ENCODE measurements at regions not wholly inside any gene's neighbourhood (a gene's known extent, or its start where the extent isn't known, plus 50 kb on each side); places are given as distances from the start of the nearest gene placed in this dataset.

GRCh38 chr3:110344487-110344886, 727.1 kb upstream of the NECTIN3 start:
- Histone ChIP-seq H3K36me3 (no peaks in the 10 kb centered on the region), H3K4me1 (replicated peaks) (no peaks in the 10 kb centered on the region), H3K27ac (no peak overlapping the region), H3K27me3 (replicated peaks; ENCODE audit: insufficient read depth) (no peaks in the 10 kb centered on the region), H3K4me3 (no peak overlapping the region), H3K9me3 (no peaks in the 10 kb centered on the region)
- no peak for DNase-seq (ENCODE audit: low spot score)
- TF ChIP-seq POLR2A (IDR thresholded peaks at IDR 0.05) (no peak), CTCF (IDR thresholded peaks at IDR 0.05) (no peak), POLR2AphosphoS5 (IDR thresholded peaks at IDR 0.05) (no peak)
- intact Hi-C loops (cut with DNase I): no loop called here

- WGBS: 75% methylated on average over 5 of the region's 5 CpGs
- H3K4me3 ChIP-seq: no peak overlapping the region
- DNase-seq (ENCODE audit: low spot score): no peak
- TF ChIP-seq POLR2A (IDR thresholded peaks at IDR 0.05) (no peak), POLR2AphosphoS5 (IDR thresholded peaks at IDR 0.05) (no peak), CTCF (IDR thresholded peaks at IDR 0.05) (no peak)
- no peak overlapping the region for H3K27ac ChIP-seq
- intact Hi-C loops (cut with DNase I): no loop called here
- no peaks in the 10 kb centered on the region for H3K27me3 ChIP-seq (replicated peaks; ENCODE audit: insufficient read depth)
- H3K4me1 ChIP-seq (replicated peaks): no peaks in the 10 kb centered on the region
- no peaks in the 10 kb centered on the region for H3K9me3 ChIP-seq
- H3K36me3 ChIP-seq: no peaks in the 10 kb centered on the region
Observed at GRCh38 chr3:110344897-110345767, 726.5 kb upstream of the NECTIN3 start.

GRCh38 chr3:110349295-110349694, 722.3 kb upstream of the NECTIN3 start:
- TF ChIP-seq POLR2AphosphoS5 (IDR thresholded peaks at IDR 0.05) (no peak), POLR2A (IDR thresholded peaks at IDR 0.05) (no peak), CTCF (IDR thresholded peaks at IDR 0.05) (no peak)
- Histone ChIP-seq H3K4me1 (replicated peaks) (no peaks in the 10 kb centered on the region), H3K27me3 (replicated peaks; ENCODE audit: insufficient read depth) (no peaks in the 10 kb centered on the region), H3K4me3 (no peak overlapping the region), H3K9me3 (no peaks in the 10 kb centered on the region), H3K36me3 (no peaks in the 10 kb centered on the region), H3K27ac (no peak overlapping the region)
- WGBS: 76% methylated on average over 2 of the region's 2 CpGs
- intact Hi-C loops (cut with DNase I): no loop called here
- DNase-seq (ENCODE audit: low spot score): no peak

GRCh38 chr3:110352841-110353604, 718.6 kb upstream of the NECTIN3 start:
- no peak for TF ChIP-seq POLR2A (IDR thresholded peaks at IDR 0.05)
- no peak for TF ChIP-seq POLR2AphosphoS5 (IDR thresholded peaks at IDR 0.05)
- no peak for TF ChIP-seq CTCF (IDR thresholded peaks at IDR 0.05)
- intact Hi-C loops (cut with DNase I): no loop called here
- 93% methylated on average over 2 of the region's 2 CpGs for WGBS
- Histone ChIP-seq H3K27ac (no peak overlapping the region), H3K4me3 (no peak overlapping the region), H3K27me3 (replicated peaks; ENCODE audit: insufficient read depth) (no peaks in the 10 kb centered on the region), H3K9me3 (no peaks in the 10 kb centered on the region), H3K36me3 (no peaks in the 10 kb centered on the region), H3K4me1 (replicated peaks) (no peaks in the 10 kb centered on the region)
- no peak for DNase-seq (ENCODE audit: low spot score)

Data from prostate gland (tissue), 2 donors.